B cell (primary cell): ENCODE measurements at regions not wholly inside any gene's neighbourhood (a gene's known extent, or its start where the extent isn't known, plus 50 kb on each side); places are given as distances from the start of the nearest gene placed in this dataset.

Experiments used
- EZH2 ChIP-seq: IDR thresholded peaks from 2 replicates; pipeline ENCODE4 v1.6.1; 2012; ENCODE audit warnings: borderline replicate concordance, low read depth, mild to moderate bottlenecking, moderate library complexity, low read length; ENCODE audit not compliant: insufficient read depth, poor library complexity, severe bottlenecking
- TF ChIP-seq, protein P1 (sequence below): fragments of 200-600 bp; IDR thresholded peaks from one replicate; pipeline ENCODE4 v1.8.0; 2022; ENCODE audit warnings: antibody characterized with exemption, mild to moderate bottlenecking

- TF ChIP-seq, protein P1, sequence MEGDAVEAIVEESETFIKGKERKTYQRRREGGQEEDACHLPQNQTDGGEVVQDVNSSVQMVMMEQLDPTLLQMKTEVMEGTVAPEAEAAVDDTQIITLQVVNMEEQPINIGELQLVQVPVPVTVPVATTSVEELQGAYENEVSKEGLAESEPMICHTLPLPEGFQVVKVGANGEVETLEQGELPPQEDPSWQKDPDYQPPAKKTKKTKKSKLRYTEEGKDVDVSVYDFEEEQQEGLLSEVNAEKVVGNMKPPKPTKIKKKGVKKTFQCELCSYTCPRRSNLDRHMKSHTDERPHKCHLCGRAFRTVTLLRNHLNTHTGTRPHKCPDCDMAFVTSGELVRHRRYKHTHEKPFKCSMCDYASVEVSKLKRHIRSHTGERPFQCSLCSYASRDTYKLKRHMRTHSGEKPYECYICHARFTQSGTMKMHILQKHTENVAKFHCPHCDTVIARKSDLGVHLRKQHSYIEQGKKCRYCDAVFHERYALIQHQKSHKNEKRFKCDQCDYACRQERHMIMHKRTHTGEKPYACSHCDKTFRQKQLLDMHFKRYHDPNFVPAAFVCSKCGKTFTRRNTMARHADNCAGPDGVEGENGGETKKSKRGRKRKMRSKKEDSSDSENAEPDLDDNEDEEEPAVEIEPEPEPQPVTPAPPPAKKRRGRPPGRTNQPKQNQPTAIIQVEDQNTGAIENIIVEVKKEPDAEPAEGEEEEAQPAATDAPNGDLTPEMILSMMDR: no peak
- no peak for TF ChIP-seq EZH2
Measured at GRCh38 chr15:29203718-29204368, 65.8 kb downstream of the NSMCE3 start.
